Adrenal gland (tissue), 5 donors: ENCODE measurements at regions not wholly inside any gene's neighbourhood (a gene's known extent, or its start where the extent isn't known, plus 50 kb on each side); places are given as distances from the start of the nearest gene placed in this dataset.

Source experiments
- POLR2A ChIP-seq, 2 donors: fragments of 450-650 bp; IDR thresholded peaks; one replicate each; pipeline ENCODE4 v1.6.1; 2017; ENCODE audit warnings: antibody characterized with exemption in 2 of 2, mild to moderate bottlenecking in 2 of 2, moderate library complexity in 1 of 2
- TF ChIP-seq, protein P1 (sequence below), 6 experiments: fragments of 450-650 bp in 4 of 6; fragments of 200-600 bp in 2 of 6; sonication (generic) in 1 of 6; IDR thresholded peaks; 1 replicate in 5 of 6; 2 replicates in 1 of 6; pipeline versions ENCODE4 v1.5.1 to v1.8.0; 2016 to 2021; ENCODE audit warnings: antibody characterized with exemption in 6 of 6, mild to moderate bottlenecking in 2 of 6, moderate library complexity in 1 of 6
- donor health status: DM: no; HTN: no; CAD: no.

DNA sequence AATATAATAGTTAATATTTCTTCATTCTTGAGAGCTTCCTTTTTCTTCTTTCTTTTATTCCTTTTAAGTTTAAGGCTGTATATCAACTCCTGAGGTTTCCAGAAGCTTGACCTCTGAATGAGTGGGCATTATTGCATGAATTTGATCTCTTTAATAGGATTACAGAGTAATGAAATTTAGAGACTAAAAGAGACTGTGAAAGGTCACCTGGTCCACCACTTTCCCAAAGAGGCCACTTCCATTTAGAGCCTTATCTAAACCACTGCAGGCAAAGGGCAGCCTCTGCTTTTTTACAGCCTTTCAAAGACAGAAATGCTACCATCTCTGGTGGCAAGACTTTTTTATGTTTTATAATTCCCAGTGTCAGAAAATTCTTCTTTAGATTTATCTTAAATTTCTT lies 215.3 kb upstream of the HS3ST5 start:
- TF ChIP-seq, protein P1, sequence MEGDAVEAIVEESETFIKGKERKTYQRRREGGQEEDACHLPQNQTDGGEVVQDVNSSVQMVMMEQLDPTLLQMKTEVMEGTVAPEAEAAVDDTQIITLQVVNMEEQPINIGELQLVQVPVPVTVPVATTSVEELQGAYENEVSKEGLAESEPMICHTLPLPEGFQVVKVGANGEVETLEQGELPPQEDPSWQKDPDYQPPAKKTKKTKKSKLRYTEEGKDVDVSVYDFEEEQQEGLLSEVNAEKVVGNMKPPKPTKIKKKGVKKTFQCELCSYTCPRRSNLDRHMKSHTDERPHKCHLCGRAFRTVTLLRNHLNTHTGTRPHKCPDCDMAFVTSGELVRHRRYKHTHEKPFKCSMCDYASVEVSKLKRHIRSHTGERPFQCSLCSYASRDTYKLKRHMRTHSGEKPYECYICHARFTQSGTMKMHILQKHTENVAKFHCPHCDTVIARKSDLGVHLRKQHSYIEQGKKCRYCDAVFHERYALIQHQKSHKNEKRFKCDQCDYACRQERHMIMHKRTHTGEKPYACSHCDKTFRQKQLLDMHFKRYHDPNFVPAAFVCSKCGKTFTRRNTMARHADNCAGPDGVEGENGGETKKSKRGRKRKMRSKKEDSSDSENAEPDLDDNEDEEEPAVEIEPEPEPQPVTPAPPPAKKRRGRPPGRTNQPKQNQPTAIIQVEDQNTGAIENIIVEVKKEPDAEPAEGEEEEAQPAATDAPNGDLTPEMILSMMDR (IDR thresholded peaks at IDR 0.05), result no peak
- no peak for TF ChIP-seq POLR2A (IDR thresholded peaks at IDR 0.05)
